NT2/D1 (cell line): ENCODE measurements at regions not wholly inside any gene's neighbourhood (a gene's known extent, or its start where the extent isn't known, plus 50 kb on each side); places are given as distances from the start of the nearest gene placed in this dataset.

ENCODE experiments used
- YY1 ChIP-seq: IDR thresholded peaks from 2 replicates; pipeline ENCODE4 v1.6.1; 2011; ENCODE audit not compliant: insufficient read length, insufficient read depth
- ZNF274 ChIP-seq: IDR thresholded peaks from 2 replicates; pipeline ENCODE4 v1.6.1; 2011; ENCODE audit warnings: mild to moderate bottlenecking, low read depth, low read length

GRCh38 chr10:117928741-117929140 lies 118.0 kb downstream of the RAB11FIP2 start:
- TF ChIP-seq YY1 (no peak), ZNF274 (no peak)
